Non-pigmented ciliary epithelial cell (primary cell): ENCODE measurements at regions not wholly inside any gene's neighbourhood (a gene's known extent, or its start where the extent isn't known, plus 50 kb on each side); places are given as distances from the start of the nearest gene placed in this dataset.
A peak's percentile ranks its signal among the peaks of the same experiment; 100 is the strongest.

Source experiments
- DNase-seq: peaks from one replicate; pipeline ENCODE4 v3.0.0-alpha.2; 2010; ENCODE audit warnings: low read depth

DNA sequence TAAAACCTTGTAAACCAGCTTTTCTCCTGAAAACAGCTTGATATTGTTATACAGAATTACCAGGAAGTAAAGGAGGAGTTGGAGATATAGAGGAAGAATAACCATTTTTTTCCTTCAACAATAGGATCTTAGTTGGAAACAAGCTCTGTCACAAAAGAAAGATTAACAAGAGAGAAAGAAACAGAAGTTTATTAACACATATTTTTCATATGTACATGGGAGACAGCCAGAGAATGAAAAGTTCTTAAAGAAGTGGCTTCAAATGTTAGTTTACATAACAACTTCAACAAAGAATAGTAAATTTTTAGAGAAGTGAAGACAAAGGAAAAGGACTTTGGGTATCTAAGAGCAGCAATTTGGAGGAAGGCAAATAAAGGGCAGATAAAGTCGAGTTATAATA is 94.9 kb upstream of the ANKRD50 start:
- no peak for DNase-seq

DNA sequence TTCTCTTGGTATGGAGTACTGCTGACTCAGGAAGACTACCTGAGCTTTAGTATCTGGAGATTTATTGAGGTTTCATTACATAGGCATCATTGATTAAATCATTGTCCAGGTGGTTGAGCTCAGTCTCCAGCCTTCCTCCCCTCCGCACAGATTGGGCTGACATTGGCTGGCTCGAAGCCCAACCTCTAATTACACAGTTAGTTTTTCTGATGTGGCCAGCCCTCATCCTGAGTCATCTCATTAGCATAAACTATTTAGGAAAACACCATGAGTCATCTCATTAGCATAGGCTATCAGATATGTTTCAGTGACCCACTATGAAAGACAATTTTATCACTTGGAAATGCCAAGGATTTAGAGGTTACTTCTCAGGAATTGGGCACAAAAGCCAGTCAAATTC is 93.9 kb upstream of the ANKRD50 start:
- DNase-seq, result no peak

DNA sequence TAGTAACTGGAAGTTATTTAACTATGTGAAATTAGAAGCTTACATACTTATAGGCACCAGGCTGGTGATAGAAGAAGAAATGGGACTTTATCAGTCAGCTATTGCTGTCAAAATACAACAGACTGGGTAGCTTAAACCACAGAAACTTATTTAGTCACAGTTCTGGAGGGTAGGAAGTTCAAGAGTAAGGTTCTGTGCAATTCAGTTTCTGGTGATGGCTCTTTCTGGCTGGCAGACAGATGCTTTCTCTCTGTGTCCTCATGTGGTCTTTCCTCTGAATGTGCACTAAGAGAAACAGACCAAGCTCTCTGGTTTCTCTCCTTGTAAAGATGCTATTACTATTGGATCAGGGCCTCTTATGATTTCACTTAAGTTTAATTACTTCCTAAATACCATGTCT is 92.1 kb upstream of the ANKRD50 start:
- DNase-seq, result no peak

DNA sequence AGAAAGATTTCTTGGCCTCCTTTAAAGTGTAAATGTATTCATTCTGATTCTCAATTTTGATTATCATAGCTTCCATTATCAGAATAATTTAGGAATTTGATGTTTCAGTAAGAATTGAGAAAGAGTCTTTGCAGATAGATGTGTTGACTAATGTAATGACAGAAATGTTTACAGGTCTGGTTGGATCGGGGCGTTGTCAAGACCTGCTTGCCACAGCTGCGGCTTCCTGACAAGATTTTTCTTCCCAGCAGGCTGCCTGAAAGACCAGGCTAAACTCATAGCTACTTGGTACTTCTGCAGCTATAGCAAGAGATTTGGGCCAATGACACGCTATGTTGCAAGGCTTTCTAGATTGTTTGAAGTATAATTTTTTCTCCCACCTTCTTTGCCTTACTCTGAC is 91.5 kb upstream of the ANKRD50 start:
- DNase-seq, result no peak

DNA sequence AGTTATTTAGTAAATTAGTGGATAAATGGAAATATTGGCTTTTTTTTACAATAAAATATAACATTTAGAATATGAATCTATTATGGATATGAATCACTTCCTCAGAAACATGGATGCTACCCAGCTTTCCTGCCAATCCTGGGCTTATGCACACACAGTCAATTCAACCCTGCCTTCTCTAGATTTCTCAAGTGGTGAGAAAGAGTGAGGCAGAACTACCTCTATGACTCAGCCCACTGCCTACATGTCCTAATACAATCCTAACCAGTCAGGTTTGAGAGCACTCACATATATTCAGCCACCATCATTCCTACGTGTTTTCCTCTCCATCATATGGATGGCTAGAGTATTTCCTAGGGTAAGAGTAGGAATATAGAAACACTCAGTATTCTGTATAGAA is 91.1 kb upstream of the ANKRD50 start:
- no peak for DNase-seq

DNA sequence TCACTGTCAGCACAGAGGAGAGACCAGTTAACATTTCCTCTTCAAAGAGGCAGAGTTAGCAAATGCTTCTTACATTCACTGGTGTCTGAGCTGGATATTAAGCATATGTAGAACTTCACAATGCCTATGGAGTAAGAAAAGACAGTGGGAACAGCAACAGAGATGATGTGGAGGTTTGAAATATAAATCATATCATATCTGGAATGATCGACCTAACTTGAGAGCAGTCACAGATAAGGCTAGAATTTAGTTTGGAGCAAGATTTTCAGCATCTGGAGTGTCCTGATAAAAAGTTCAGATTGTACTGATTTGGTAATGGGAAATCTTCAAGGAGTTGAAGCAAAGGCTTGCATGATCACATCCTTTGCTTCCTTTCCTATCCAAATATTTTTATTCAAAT is 90.5 kb upstream of the ANKRD50 start:
- no peak for DNase-seq

DNA sequence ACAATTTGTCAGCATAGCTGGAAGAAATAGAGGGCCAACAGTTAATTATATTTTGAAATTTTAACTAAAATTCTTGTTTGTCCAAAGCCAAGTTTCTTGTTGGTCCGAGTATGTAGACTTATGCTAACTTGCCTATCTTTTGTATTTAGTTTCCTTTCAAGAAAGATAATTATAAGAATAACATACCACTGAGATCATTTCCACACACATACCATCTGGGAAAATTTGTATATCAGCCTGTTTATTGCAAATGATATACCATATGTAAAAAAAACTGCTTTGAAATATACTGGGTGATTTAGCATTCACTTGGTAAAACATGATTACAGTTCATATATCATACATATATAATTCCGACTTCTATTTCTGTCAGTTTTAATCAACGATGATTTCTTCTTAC is 84.7 kb upstream of the ANKRD50 start:
- no peak for DNase-seq

DNA sequence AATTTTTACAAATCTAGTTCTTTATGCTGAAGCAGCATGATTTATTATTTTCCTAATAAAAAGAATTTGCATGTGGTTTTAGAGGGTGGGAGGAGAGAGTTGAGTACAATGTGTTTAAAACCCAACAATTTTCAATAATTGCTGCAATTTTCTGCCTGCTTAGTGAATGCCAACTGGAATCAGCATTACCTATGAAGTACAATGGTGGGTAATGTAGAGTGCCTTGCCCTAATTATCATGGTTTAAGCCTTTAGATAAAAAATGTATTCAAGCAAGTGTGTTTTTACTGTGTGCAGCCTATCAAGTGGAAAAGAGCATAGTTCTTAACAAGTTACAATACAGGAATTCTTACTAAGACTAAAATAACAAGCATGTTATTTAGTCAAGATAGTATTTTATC is 77.9 kb upstream of the ANKRD50 start:
- DNase-seq, result no peak

DNA sequence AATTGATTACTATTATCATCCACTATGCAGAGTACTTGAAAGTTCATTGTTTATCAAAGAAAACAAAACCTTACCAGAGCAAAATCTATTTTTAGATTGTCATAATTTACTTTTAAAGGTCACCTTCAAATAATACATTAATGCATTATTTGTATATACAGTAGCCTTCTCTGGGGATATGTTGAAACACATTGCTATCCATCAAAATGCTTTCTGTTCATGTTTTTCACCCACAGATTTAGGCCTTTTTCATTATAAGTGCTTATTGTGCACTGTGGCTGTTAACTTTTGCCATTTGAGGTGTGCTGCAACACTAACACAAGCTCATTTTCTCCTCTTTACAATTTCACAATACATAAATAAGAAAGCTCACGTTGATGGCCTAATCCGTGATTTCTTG is 74.1 kb upstream of the ANKRD50 start:
- DNase-seq, result no peak

DNA sequence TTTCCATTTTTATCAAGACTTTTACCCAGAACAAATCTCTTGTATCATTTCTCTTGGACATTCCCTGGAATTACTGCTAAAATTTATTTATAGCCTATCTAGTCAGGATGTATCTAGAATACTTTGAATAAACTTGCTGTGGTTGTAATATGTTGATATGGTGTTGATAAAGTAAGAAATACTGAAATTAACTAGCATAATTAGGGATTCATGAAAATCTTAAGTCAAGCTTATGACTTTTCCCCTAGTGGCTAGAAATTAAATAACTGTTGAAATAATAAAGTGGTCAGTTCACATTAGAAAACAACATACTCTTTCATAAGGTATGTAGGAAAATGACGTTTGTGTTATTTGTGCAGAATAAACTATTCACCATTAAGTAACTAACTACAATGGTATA is 73.1 kb upstream of the ANKRD50 start:
- no peak for DNase-seq

DNA sequence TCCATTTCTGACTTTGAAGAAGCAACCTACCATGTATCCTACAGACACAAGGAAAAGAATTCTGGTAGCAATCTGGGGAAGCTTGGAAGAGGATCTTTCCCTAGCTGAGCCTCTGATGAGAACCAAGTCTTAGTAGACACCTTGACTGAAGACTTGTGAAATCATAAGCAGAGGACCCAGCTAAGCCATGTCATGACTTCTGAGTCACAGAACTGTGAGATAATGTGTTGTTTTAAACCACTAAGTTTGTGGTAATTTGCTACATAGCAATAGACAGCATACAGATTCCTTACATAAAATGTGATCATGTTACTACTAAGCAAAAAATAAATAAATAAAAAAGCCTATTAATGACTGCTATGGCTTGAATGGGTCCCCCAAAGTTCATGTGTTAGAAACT is 71.3 kb upstream of the ANKRD50 start:
- peak; percentile 35 for DNase-seq

DNA sequence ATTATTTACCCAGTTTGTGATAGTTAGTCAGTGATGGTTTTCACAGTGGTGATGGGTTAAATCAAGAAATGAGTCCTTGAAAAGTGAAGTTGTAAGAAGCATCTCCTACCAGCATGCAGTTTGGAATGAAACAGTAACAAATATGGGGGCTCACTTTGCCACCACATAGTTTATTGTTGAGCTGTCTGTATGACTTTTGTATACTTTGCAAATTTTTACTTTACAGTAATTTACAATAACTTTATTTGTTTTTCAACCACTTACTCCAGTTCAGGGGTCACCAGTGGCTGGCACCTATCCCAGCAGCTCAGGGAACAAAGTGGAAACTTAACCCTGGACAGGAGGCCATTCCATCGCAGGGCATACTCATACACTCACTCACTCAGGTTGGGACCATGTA is 64.5 kb upstream of the ANKRD50 start:
- no peak for DNase-seq

DNA sequence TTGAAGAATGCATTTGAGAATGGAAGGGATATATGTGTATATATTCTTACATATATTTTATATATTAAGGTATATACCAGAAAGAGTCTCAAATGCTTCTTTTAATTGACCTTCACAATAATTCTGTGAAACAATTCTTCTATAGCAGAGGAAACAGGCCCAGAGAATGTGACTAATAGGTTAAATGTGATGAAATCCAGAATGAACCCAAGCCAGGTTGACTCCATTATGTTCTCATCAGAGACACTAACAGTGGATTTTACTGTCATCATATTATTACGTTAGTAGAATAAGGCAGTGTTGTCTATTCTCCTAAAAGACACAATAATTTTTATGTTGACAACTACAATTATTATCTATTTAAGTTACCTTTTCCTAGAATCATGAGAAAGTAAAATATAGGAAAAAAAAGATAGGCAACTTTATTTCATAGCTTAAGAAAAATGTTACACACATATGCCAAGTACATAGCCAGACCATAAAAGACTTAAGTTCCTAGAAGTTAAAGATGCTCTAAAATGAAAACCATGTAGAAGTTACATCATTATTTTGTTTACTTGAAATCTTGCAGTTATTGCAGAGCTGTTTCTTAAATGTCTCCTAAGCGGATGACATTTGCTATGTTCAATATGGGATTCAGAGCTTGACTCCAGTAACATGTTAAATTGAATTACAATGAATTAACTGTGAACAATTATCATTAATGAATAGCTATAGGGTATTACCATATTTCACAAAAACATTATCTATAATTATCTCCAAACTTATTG is 56.2 kb upstream of the ANKRD50 start:
- no peak for DNase-seq

DNA sequence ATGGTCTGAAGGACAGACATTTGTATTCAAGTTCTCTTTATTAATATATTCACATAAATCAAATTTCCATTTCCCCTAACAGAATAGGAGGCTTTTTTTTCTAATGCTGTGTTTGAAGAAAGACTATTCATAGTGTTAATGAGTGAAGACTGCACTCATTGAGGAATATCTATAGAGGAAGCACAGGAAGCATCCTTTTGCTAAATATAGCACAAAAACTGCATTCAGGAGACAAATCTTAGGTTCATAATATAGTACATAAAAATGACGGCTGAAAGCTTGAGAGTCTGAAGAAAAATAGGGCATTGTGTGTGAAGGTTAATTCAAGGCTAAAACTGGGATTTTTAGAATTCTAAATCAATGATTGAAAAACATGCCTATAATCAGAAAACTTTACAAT is 50.4 kb upstream of the ANKRD50 start:
- no peak for DNase-seq
